Caco-2 (cell line): ENCODE measurements at regions not wholly inside any gene's neighbourhood (a gene's known extent, or its start where the extent isn't known, plus 50 kb on each side); places are given as distances from the start of the nearest gene placed in this dataset.

Experiments used
- BruUV-seq: library from RNA; stranded (reverse); fragments of 400-500 nt; replicated peaks from 2 replicates; lab custom pipeline; 2021; lab: Mats Ljungman, UMichigan
- CTCF ChIA-PET: fragments of 300-600 bp; sonication (Branson Sonifier 250); formaldehyde crosslinking; loops from one replicate; lab custom pipeline; 2022; ENCODE audit warnings: antibody characterized with exemption; lab: Charles Lee
- POLR2A ChIA-PET: fragments of 300-600 bp; sonication (Branson Sonifier 250); formaldehyde crosslinking; loops from one replicate; lab custom pipeline; 2022; ENCODE audit warnings: antibody characterized with exemption; lab: Charles Lee
- DNase-seq, 2 experiments: peaks; one replicate each; pipeline versions ENCODE4 v3.0.0 to v3.0.0-alpha.2; 2020 to 2022
- H3K27me3 ChIP-seq: replicated peaks from 2 replicates; pipeline ENCODE4 v1.6.0; 2011; ENCODE audit warnings: low read length; ENCODE audit not compliant: control insufficient read depth, insufficient read depth
- H3K36me3 ChIP-seq: 2 replicates; pipeline ENCODE4 v1.5.1; 2011; ENCODE audit warnings: low read length; ENCODE audit not compliant: control insufficient read depth, insufficient read depth
- H3K4me1 ChIP-seq: fragments of 250-450 bp; sonication (Bioruptor Pico); 2 replicates; pipeline ENCODE4 v1.5.1; 2020; ENCODE audit warnings: mild to moderate bottlenecking
- H3K4me3 ChIP-seq: 2 replicates; pipeline ENCODE4 v1.5.1; 2011; ENCODE audit warnings: low read depth, mild to moderate bottlenecking, control low read depth, low read length
- H3K9me3 ChIP-seq: fragments of 250-450 bp; sonication (Bioruptor Pico); 2 replicates; pipeline ENCODE4 v1.5.1; 2020; ENCODE audit warnings: mild to moderate bottlenecking, moderate library complexity
- H3K27ac Mint-ChIP-seq: one replicate; pipeline ENCODE4 v1.8.0; 2022; ENCODE audit warnings: mixed read lengths; ENCODE audit not compliant: unreplicated experiment
- H3K27me3 Mint-ChIP-seq: one replicate; pipeline ENCODE4 v1.8.0; 2022; ENCODE audit warnings: mixed read lengths; ENCODE audit not compliant: insufficient read depth, unreplicated experiment
- H3K36me3 Mint-ChIP-seq: one replicate; pipeline ENCODE4 v1.8.0; 2022; ENCODE audit warnings: mild to moderate bottlenecking, mixed read lengths; ENCODE audit not compliant: insufficient read depth, unreplicated experiment
- H3K4me1 Mint-ChIP-seq: one replicate; pipeline ENCODE4 v1.8.0; 2022; ENCODE audit warnings: low read depth, mixed read lengths; ENCODE audit not compliant: unreplicated experiment
- H3K4me3 Mint-ChIP-seq: one replicate; pipeline ENCODE4 v1.8.0; 2022; ENCODE audit warnings: mild to moderate bottlenecking, moderate library complexity, mixed read lengths; ENCODE audit not compliant: unreplicated experiment
- H3K9me3 Mint-ChIP-seq: one replicate; pipeline ENCODE4 v1.8.0; 2022; ENCODE audit warnings: mixed read lengths; ENCODE audit not compliant: unreplicated experiment
- intact Hi-C: fragments of 100-400 bp; cut with micrococcal nuclease; formaldehyde crosslinking; loops from one replicate; pipeline ENCODE4 v1.10.0; 2022; ENCODE audit not compliant: unreplicated experiment
- TF ChIP-seq, protein P1 (sequence below), 2 experiments: fragments of 200-600 bp in 1 of 2; IDR thresholded peaks; 1 replicate in 1 of 2; 2 replicates in 1 of 2; pipeline versions ENCODE4 v1.5.1 to v1.8.0; 2011 to 2022; ENCODE audit warnings: antibody characterized with exemption in 1 of 2, control low read depth in 1 of 2, inconsistent platforms in 1 of 2, low read depth in 1 of 2, low read length in 1 of 2, mild to moderate bottlenecking in 1 of 2, moderate library complexity in 1 of 2; ENCODE audit not compliant: insufficient read depth in 1 of 2, severe bottlenecking in 1 of 2, unreplicated experiment in 1 of 2

DNA sequence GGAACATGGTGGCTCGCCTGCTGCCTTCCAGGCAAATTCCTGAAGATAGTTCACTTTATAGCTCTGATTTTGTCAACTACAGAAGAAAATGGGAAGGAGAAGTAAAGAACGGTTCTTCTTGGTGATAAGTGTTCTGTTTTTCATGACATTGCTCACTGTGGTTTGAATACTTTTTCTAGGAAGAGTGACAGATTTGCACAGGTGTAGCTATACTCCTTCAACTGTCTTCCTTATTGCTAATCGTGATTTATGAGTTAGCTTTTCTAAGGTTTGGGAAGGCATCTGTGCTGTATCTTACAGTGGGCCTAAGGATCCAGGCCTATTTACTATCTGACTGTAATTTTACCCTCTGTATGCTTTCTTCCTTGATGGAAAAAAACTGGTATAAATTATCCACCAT, 405.6 kb downstream of the NDFIP2 start:
- Histone ChIP-seq H3K36me3 (no peaks in the 10 kb centered on the region), H3K27me3 (no peaks in the 10 kb centered on the region), H3K4me3 (no peak overlapping the region), H3K9me3 (no peaks in the 10 kb centered on the region; the same call in 1 of the 2 replicates), H3K4me1 (no peaks in the 10 kb centered on the region)
- no peak overlapping the region for H3K4me3 Mint-ChIP-seq
- no peaks in the 10 kb centered on the region for H3K27me3 Mint-ChIP-seq
- no TSS peak for BruUV-seq
- H3K4me1 Mint-ChIP-seq = peaks cover 6% of the 10 kb centered on the region
- no peaks in the 10 kb centered on the region for H3K36me3 Mint-ChIP-seq
- no peak for DNase-seq
- TF ChIP-seq, protein P1, sequence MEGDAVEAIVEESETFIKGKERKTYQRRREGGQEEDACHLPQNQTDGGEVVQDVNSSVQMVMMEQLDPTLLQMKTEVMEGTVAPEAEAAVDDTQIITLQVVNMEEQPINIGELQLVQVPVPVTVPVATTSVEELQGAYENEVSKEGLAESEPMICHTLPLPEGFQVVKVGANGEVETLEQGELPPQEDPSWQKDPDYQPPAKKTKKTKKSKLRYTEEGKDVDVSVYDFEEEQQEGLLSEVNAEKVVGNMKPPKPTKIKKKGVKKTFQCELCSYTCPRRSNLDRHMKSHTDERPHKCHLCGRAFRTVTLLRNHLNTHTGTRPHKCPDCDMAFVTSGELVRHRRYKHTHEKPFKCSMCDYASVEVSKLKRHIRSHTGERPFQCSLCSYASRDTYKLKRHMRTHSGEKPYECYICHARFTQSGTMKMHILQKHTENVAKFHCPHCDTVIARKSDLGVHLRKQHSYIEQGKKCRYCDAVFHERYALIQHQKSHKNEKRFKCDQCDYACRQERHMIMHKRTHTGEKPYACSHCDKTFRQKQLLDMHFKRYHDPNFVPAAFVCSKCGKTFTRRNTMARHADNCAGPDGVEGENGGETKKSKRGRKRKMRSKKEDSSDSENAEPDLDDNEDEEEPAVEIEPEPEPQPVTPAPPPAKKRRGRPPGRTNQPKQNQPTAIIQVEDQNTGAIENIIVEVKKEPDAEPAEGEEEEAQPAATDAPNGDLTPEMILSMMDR (IDR thresholded peaks at IDR 0.05; ENCODE audit: insufficient read depth in 1 of 2, low read depth in 1 of 2, low read length in 1 of 2, severe bottlenecking in 1 of 2, unreplicated experiment in 1 of 2) = no peak
- ChIA-PET CTCF (interaction anchor here (0.6 kb wide), 1 partner anchor 373 kb away, joined by 3 read pairs; no protein-coding TSS in a partner anchor), POLR2A (no interaction called here)
- H3K27ac Mint-ChIP-seq = no peak overlapping the region
- H3K9me3 Mint-ChIP-seq = peaks cover 27% of the 10 kb centered on the region
- intact Hi-C loops = no loop called here

DNA sequence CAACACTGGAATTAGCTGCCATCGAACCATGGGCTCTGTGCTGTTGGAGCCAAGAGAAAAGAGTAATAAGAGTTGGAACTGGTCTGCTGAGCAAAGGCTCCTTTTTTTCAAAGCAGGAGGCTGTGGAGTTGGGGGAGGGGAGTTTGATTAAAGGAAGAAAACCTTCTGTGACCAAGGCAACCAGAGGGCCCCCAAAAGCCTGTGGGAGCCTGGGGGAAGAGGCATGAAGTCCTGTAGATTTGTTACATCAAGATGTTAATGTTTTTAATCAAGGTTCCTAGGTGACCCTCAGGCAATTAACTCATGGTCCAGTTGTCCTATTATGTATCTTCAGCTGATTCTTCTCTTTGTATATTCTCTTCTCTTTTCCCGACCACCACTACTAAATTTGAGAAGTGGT, 403.9 kb downstream of the NDFIP2 start:
- BruUV-seq = no TSS peak
- H3K27ac Mint-ChIP-seq = no peak overlapping the region
- no peaks in the 10 kb centered on the region; the same call in 1 of the 2 replicates for H3K9me3 ChIP-seq
- H3K27me3 ChIP-seq = no peaks in the 10 kb centered on the region
- H3K4me1 ChIP-seq = no peaks in the 10 kb centered on the region
- H3K9me3 Mint-ChIP-seq = peaks cover 21% of the 10 kb centered on the region
- ChIA-PET POLR2A (no interaction called here), CTCF (no interaction called here)
- peaks cover 6% of the 10 kb centered on the region for H3K4me1 Mint-ChIP-seq
- no peaks in the 10 kb centered on the region for H3K36me3 ChIP-seq
- H3K36me3 Mint-ChIP-seq = no peaks in the 10 kb centered on the region
- H3K27me3 Mint-ChIP-seq = no peaks in the 10 kb centered on the region
- H3K4me3 ChIP-seq = no peak overlapping the region
- DNase-seq = no peak
- TF ChIP-seq, protein P1 (IDR thresholded peaks at IDR 0.05; ENCODE audit: insufficient read depth in 1 of 2, low read depth in 1 of 2, low read length in 1 of 2, severe bottlenecking in 1 of 2, unreplicated experiment in 1 of 2) = no peak
- intact Hi-C loops = no loop called here
- H3K4me3 Mint-ChIP-seq = no peak overlapping the region

DNA sequence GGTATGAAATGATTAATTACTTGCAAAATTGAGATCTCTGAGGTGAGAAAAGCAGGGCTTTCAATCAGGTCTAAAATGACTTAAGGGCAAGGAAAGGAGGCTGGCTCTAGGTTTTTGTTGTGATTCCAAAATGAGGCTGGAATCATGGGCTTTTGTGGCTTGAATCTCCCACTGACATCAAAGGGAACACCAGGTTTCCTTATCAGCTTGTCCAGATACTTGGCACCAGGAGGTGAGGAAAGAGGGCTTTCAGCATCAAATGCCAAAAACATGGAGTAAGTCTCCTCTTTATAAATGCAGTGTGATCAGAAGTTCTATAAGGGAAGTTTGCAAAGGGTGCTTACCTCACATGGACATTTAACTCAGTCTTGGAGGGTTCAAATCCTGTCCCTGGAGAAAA, 402.3 kb downstream of the NDFIP2 start:
- Mint-ChIP-seq H3K4me3 (no peak overlapping the region), H3K27me3 (no peaks in the 10 kb centered on the region), H3K4me1 (peaks cover 6% of the 10 kb centered on the region), H3K36me3 (no peaks in the 10 kb centered on the region), H3K9me3 (peaks cover 5% of the 10 kb centered on the region), H3K27ac (no peak overlapping the region)
- CTCF ChIA-PET = no interaction called here
- H3K36me3 ChIP-seq = no peaks in the 10 kb centered on the region
- TF ChIP-seq, protein P1 (IDR thresholded peaks at IDR 0.05; ENCODE audit: insufficient read depth in 1 of 2, low read depth in 1 of 2, low read length in 1 of 2, severe bottlenecking in 1 of 2, unreplicated experiment in 1 of 2) = no peak
- no peak for DNase-seq
- no peaks in the 10 kb centered on the region for H3K4me1 ChIP-seq
- no peaks in the 10 kb centered on the region for H3K27me3 ChIP-seq
- POLR2A ChIA-PET = no interaction called here
- H3K4me3 ChIP-seq = no peak overlapping the region
- H3K9me3 ChIP-seq = no peaks in the 10 kb centered on the region; the same call in 1 of the 2 replicates
- intact Hi-C loops = no loop called here
- no TSS peak for BruUV-seq
